ELF-1 (cell line): ENCODE measurements at regions not wholly inside any gene's neighbourhood (a gene's known extent, or its start where the extent isn't known, plus 50 kb on each side); places are given as distances from the start of the nearest gene placed in this dataset.
"Not testable (repeated sequence)": the region's sequence is repeated elsewhere in the genome, so short reads cannot be mapped to it uniquely, and the experiment has no call there.

Experiments
- DNase-seq: peaks from one replicate; pipeline ENCODE4 v3.0.0-alpha.2; 2016; ENCODE audit warnings: low read depth, low spot score

- DNase-seq: no peak
These were observed 409.1 kb downstream of the TNS1 start for GRCh38 chr2:217593732-217594131.

DNA sequence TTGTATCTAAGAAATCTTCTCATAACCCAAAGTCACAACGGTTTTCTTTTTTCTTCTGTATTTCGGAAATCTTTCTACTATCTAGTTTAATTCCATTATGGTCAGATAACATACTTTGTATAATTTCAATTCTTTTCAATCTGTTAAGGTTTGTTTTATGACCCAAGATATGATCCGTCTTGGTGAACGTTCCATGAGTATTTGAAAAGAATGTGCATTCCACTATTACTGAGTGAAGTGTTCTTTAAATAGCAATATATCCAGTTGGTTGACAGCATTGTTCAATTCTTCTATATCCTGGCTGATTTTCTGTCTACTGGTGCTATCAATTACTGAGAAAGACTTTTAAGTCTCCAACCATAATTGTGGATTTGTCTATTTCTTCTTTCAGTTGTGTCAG is 414.5 kb downstream of the TNS1 start:
- DNase-seq: no peak

- no peak for DNase-seq
These were observed 417.4 kb downstream of the TNS1 start for GRCh38 chr2:217585362-217585761.

- not testable (repeated sequence) for DNase-seq
These were observed 422.4 kb downstream of the TNS1 start for GRCh38 chr2:217580407-217580806.

DNA sequence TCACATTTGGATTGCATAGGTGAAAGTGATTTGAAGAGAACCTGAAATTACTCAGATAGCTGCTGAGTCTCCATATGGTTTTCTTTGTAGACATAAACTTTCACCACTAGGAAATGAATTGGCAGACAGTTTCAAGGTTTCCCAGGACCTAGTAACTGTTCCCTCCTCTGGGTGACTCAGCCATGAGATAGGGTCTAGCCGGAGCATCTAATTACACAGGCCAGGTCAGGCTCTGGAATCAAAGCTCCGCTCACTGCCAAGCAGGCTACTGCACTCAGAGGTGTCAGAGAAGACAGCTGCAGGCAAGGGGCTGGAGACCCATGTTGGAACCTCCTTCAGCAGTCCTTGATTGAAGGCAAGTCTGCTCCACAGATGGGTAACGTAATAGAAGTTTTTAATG is 429.2 kb downstream of the TNS1 start:
- peak; percentile 49 for DNase-seq

DNA sequence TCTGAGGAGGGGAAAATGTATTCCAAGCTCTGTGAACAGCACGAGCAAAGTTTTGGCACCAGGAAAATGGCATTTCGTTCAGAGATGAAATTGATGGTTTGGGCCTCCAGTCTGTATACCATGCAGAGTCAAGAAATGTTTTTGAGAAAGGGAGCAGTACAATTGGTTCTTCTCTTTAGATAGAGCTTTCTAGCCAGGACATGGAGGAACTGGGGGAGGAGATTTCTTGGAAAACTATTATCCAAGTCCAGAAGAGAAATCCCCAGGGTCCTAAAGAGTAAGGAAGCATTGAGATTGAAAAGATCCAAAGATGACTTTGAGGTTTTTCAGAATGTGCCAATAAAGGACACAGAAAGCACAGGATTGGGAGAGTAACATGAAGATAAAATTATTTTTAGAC is 432.4 kb downstream of the TNS1 start:
- DNase-seq: no peak

DNA sequence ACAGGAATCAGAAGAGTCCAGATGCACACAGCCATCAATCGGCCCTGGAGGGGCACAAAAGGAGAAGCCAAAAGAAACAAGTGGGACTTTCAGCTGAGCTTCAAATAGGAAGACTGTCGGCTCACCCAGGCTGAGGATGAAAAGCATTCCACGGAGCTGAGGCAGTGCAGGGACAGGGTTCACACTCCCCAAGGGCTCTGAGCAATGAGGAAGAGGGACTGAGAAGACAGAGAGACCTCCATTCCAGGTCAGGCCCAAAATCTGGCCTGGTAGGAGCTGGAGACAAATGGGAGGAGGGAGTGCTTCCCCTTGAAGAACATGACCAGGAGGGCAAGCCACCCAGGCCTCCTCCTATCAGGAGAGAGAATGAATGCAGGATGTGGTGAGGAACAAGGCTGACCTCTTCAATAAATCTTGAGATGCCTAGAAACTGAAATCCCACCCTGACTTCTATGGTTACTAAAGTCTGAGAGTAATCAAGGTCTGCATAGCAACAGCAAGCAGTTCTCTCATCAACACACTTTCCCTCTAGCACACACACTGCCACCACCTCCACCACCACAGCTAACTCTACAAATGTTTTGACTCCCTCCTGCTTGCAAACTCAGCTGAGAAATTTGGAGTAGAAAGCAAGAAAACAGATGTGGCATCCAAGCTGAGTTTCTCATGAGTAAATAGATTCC is 434.4 kb downstream of the TNS1 start:
- DNase-seq: peak; percentile 12

DNA sequence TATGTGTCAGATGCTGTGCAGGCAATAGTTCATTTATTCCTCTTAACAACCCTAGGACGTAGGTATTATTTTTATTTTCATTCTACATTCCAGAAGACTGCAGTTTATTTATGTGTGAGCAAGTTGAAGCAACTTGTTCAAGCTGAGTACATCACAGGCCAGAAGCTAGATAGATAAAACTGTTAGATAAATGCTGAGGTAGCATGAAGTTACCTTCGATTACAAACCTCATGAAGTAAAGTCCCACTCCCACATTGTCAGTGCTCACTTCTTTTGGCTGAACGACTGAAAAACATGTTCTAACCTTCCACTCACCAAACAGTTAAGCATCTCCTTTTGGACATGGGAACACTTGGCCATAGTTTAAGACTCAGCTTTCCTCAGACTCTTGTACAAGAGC is 439.2 kb downstream of the TNS1 start:
- DNase-seq: no peak

DNA sequence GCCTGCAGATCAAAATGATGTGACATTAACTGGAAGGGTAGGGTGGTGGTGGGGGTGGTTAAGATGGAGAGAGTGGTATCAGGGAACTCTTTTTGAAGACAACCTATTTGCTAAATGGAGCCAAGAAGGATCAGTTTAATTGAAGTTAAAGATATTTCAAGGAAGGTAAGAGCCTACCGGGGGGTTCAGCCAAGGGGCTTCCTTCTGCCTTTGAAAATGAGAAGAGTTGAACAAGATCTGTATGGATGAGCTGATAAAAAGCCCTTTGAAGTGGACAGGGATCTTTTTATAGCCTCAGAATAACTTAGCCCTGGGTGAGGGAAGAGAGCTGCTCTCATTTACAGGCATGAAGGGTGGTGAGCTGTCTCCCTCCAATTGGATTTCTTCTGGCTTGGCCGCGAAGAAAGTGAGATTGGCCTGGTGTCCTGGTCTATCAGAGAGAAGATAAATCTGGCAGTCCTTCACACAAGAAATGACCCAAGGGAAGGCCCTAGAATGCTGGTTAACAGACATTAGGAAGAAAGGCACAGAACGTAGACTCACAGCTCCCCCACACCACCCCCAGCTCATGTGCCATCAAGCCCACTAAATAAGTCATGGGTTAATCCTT is 439.8 kb downstream of the TNS1 start:
- no peak for DNase-seq

GRCh38 chr2:217559084-217559483 is 443.7 kb downstream of the TNS1 start:
- no peak for DNase-seq

DNA sequence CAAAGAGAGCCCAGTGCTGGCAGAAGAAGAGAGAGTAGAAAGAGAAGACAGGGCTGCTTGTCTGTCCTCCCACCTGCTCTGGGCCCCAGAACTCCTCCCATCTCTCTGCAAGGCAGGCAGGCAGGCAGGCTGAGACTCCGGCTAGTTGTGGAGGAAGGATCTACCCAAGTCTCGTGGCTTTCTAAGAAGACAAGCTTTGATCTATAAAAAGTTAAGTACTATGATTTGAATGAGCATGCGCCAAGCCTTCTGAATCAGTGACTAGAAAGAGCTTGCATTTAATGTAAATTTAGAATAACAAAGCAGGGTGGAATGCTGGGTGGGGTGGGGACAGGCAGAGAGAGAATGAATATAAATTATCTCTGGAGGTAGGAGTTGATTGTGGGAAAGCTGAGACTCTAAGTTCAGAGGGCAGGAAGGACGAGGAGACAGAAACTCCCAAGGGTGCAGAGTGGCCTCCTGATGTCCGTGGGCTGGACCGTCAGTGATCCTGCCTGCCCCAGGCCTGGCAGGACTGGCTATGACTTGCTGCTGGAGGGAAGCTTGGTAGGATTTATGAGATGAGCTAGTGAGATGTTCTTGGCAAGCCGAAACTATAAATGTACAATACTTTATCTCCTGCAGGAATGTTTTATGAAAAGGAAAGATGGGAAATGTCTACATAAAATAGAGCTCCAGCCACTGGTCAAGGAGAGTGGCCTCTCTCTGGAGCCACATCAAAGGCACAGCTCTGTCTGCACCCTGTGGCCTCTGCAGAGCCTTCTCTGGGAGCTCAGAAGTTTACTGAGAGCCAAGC is 447.5 kb downstream of the TNS1 start:
- DNase-seq: peak; percentile 53

DNA sequence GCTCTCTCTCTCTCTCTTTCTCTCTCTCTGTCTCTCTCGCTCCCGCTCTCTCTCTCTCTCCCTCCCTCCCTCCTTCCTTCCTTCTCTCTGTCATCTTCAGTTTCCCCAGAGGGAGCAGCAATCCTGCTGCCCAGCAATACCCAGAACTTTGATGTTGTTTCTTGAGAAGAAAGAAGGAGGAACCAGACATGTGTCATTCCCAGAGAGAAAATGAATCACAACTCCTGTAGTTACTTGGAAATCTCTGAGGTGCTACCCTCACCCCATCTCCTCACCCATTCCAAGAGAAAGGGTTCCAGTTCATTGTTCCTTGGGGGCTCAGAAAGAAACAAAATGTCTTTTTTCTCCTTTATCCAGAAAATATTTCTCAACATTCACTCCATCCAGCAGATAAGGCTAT is 449.1 kb downstream of the TNS1 start:
- DNase-seq: no peak

- DNase-seq: peak; percentile 31
These were observed 449.6 kb downstream of the TNS1 start for GRCh38 chr2:217553202-217553601.

DNA sequence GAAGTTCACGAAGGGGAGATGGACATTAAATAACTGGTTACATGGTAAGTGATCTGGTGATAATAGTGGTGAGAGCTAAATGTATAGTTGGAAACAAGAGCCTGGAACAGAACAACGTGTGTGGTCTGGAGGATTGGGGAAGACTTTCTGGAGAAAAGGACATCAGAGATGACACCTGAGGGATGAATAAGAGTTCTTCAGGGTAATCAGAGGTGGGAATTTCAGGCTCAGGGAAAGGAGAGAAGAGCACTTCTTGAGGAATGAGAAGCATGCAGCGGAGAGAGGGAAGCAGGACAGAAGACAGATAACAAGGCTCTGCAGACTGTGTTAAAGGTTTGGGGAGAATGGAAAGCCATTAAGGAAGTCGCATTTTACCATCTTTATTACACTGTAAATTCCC is 450.7 kb downstream of the TNS1 start:
- peak; percentile 54 for DNase-seq

DNA sequence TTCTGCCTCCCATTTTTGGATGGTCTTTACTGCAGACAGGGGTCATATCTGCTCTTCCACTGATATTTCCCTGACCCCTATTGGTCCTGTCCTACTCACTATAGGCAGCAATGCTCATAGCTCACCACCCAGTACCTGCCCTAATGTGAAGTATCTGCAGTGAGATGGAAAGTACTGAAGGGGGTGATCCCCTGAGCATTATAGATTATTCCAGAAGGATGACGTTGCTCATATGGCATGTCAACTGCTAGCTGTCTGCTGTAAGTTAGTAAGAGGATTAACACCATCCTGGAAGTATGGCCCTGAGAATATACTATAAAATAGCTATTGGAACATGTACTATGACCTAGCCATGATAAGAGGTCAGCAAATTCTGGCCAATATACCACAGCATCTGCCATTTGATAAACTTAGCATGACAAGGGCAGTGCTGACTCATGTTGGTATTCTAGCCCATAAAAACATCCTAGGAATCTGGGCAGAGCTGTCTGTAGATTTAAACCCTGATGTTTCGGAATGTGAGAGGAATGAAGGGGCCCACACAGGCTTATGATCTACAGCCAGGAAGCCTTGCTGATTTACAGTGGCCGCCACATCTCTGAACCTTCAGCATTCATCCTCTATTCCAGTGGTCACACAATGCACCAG is 451.4 kb downstream of the TNS1 start:
- peak; percentile 62 for DNase-seq

DNA sequence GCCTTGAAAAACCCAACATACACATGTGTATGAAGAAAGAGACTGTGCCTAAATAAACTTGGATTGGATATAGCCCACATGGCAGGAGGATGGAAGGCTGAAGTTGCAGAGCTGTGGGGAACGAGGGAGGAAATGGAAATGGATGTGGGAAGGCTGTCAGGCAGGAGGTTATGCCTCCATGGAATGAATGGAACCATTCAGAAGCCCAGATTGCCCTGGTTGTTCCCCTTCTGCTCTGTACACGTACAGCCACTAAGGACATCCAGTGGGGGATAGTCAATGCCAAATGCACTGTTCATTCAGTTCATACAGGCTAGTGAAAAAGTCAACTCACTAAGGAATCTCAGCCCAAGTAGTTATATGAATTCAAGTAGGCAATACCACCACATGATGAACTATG is 463.7 kb downstream of the TNS1 start:
- no peak for DNase-seq

GRCh38 chr2:217538719-217539118 is 464.1 kb downstream of the TNS1 start:
- no peak for DNase-seq

DNA sequence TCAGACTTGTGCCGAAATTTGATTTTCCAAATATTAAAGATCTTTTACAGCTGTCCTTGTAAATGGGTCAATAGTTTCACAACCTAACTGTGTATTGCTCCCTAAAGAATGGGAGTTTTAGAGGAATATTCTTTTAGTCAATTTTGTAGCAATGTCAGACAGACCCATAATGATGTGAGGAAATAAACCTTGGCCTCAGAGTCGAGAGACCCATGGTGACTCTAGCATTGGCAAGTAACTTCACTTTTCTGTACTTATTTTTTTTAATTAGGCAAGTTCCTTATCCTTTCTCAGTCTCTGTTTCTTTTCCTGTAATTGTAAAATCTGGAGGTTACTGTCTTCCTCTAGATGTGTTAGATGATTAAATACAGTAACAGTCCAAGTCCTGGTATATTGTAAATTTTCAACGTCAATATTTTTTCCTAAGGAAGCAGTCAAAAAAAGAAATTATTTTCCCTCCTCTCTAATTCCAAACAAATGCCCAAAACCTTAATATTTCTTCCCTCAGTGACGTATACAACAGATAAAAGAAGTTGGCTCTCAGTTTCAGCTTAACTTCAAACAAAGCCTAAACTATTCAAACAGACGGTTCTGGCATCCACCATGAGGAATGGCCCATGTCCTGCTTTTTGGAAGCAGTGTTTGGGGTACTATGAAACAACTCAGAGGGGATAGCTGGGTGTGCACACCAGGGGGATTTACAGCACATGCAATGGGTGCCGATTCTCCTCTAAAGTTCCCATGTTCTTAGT is 466.7 kb downstream of the TNS1 start:
- no peak for DNase-seq

DNA sequence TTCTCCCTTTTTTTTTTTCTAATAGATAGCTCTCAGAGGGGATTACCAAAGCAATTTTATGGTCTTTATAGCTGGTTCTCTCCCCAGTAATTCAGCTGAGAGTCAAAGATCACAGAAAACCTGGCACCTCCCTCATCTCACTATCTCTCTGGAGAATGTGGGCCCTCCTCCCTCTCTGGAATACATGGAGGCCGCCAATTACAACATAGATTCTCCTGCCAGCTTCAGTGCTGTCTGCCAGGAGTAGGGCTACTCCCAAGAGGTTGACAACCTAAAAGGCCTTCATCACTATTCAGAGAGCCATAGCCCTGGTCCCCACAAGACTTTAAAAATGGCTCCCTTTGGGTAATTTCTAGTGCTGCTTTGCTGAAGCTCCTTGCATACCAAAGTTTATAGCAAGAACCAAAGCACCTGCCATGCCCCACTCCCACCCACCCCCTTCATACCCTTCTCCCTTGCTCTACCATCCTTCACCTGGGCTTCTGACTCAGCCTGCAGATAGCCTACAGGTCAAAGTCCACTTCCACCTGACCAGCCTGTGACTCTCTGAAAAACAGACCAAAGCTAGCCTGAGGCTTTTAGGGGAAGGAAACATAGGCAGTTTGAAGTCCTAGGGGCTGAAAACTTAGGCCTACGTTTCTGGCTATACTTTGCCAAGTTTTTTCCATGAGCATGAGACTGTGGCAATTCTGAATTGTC is 472.3 kb downstream of the TNS1 start:
- no peak for DNase-seq

GRCh38 chr2:217529271-217529670 is 473.5 kb downstream of the TNS1 start:
- DNase-seq: no peak

GRCh38 chr2:217527590-217528202 is 475.1 kb downstream of the TNS1 start:
- DNase-seq: no peak
